ENCODE measurements at regions not wholly inside any gene's neighbourhood (a gene's known extent, or its start where the extent isn't known, plus 50 kb on each side); places are given as distances from the start of the nearest gene placed in this dataset.
"Not testable (repeated sequence)": the region's sequence is repeated elsewhere in the genome, so short reads cannot be mapped to it uniquely, and the experiment has no call there.

DNA sequence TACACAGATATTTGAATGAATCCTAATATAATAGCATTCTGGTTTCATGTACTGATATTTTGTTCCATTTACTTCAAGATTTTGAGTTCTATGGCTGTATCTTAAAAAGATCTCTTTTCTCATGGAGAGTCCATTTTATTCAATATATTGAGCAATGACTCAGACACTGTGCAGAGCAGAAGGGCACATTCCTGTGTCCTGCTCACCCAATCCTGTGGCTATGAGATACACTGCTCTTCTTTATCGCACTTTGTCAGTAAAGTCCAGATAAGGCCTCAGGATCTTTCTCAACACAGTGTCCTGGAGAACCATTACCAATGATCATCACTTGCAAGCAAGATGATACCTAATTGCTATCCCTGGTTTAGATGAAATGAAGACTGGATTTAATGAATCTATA is 155.0 kb downstream of the CYSLTR2 start:
- DNase-seq (ENCODE audit: low read depth): no peak

- DNase-seq (ENCODE audit: low read depth): no peak
Measured at GRCh38 chr13:48810013-48810412, 156.3 kb downstream of the CYSLTR2 start.

DNA sequence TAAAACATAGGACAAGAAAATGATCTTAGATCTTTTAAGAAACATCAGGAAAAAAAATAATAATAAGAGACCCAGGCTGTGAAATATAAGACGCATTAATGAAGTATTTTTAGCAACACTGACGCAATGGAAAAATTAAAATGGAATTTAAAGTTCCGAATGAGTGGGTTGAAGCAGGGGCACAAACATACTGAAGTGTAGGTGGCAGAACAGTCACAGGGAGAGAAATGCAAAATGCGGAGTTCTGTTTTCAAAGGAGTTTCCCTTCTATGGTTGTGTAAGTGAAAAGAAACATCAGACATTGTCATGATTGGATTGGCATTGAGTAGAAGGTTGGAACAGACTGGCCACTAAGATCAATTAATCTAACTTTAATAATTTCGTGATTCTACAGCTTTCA is 159.8 kb downstream of the CYSLTR2 start:
- no peak for DNase-seq (ENCODE audit: low read depth)

GRCh38 chr13:48816700-48817099 is 159.0 kb upstream of the FNDC3A start:
- DNase-seq (ENCODE audit: low read depth): no peak

- DNase-seq (ENCODE audit: low read depth): no peak
Measured at GRCh38 chr13:48817166-48817802, 158.4 kb upstream of the FNDC3A start.

GRCh38 chr13:48818495-48819356 is 157.0 kb upstream of the FNDC3A start:
- peak; percentile 71 for DNase-seq (ENCODE audit: low read depth)

- DNase-seq (ENCODE audit: low read depth): no peak
Measured at GRCh38 chr13:48819376-48819775, 156.3 kb upstream of the FNDC3A start.

GRCh38 chr13:48819899-48820298 is 155.8 kb upstream of the FNDC3A start:
- no peak for DNase-seq (ENCODE audit: low read depth)

GRCh38 chr13:48823526-48823925 is 152.2 kb upstream of the FNDC3A start:
- not testable (repeated sequence) for DNase-seq (ENCODE audit: low read depth)

DNA sequence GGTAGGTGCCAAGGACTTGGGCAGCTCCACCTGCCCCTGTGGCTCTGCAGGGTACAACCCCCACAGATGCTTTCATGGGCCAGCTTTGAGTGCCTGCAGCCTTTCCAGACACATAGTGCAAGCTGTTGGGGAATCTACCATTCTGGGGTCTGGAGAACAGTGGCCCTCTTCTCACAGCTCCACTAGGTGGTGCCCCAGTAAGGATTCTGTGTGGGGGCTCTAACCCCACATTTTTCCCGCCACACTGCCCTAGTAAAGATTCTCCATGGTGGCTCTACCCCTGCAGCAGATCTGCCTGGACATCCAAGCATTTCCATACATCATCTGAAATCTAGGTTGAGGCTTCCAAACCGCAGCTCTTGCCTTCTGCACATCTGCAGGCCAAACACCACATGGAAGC is 149.7 kb upstream of the FNDC3A start:
- no peak for DNase-seq (ENCODE audit: low read depth)

- DNase-seq (ENCODE audit: low read depth): not testable (repeated sequence)
Measured at GRCh38 chr13:48826922-48827454, 148.7 kb upstream of the FNDC3A start.

DNA sequence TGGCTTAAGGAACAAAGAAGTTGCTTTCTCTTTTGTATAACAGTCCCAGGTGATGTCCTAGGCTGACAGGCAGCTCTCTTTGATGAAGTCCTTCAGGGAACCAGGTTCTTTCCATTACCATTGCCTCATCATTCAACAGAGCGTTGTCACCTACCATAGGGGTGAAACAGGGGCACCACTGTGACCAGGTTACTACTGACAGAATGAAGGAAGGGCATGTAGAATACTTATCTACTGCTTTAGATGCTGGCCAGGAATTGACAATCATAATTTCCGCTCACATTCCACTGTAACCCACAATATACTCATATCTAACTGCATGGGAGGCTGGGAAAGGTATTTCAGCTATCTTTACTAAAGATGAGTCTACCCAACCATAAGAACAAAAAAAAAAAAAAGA is 148.0 kb upstream of the FNDC3A start:
- DNase-seq (ENCODE audit: low read depth): no peak

- DNase-seq (ENCODE audit: low read depth): no peak
Measured at GRCh38 chr13:48828962-48829411, 146.7 kb upstream of the FNDC3A start.

DNA sequence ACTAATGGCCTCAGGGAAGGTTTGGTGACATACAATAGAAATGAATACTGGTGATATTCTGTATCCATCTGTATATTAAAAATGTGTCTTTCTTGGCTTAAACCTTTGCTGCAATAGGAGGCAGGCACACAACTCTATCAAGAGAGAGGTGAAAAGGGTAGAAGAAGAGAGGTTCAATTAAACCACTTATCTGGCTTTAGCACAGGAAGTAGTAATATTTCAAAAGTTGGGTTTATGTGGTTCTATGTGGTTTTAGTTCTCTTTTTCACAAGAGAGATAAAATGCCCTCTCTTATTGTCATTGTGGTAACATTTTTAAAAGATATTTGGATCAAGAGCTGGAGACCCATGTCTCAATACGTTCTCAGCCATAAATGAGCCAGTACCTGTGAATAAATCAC is 146.2 kb upstream of the FNDC3A start:
- DNase-seq (ENCODE audit: low read depth): no peak

DNA sequence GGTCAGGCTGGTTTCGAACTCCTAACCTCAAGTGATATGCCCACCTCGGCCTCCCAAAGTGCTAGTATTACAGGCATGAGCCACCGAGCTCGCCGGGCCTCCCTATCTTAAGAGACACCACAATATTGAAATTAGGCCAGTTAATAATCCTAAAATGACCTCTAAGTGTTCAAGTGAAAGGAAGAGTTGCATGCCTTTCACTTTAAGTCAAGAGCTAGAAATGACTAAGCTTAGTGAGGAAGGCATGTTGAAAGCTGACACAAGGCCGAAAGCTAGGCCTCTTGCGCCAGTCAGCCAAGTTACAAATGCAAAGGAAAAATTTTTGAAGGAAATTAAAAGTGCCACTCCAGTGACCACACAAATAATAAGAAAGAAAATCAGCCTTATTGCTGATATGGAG is 144.5 kb upstream of the FNDC3A start:
- no peak for DNase-seq (ENCODE audit: low read depth)

DNA sequence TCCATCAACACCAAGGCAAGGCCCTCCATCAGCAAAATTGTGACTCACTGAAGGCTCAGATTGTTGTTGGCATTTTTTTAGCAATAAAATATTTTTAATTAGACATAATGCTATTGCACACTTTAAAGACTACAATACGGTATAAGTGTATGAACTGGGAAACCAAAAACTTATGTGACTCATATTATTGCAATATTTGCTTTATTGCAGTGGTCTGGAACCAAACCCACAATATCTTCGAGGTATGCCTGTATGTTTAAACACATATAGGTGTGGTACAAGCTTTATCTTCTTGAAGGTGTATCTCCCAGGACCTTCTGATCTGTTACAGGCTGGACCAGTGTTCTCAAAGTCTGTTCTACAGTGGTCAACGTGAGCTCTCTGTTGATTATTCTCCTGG is 142.3 kb upstream of the FNDC3A start:
- no peak for DNase-seq (ENCODE audit: low read depth)

- DNase-seq (ENCODE audit: low read depth): not testable (repeated sequence)
Measured at GRCh38 chr13:48835326-48835725, 140.4 kb upstream of the FNDC3A start.

DNA sequence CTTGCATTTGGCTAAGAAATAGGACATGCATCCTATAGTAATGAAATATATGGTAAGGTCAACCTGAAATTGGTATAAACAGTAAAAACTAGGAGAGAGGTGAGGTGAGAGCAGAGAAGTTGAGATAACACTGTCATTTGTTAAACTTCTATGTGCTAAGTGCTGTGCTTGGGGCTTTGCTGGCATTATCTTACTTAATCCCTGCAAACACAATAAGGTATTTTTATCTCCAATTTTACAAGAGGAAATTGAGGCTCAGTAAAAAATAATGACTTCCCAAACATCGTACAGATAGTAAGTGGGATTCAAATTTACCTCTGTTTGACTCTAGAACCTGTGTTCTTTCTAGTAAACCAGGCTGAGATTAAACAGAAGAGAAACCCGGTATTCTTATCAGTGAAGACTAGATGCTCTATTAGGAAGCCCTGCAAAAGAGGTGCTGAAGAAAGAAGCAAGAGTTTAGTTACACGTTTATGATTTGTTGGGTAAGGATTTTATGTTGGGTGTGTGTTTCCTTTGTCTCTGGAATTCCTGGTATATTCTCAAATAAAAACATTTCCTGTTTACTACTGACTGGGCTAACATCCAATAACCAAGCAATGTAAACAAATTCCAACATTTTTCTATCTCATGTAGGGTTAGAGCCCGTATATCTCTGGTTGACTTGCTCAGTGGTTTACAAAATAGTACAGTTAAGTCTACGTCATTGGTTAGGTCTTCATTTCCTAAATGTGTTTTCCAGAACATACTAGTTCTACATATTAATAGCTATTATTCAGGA is 137.3 kb upstream of the FNDC3A start:
- DNase-seq (ENCODE audit: low read depth): no peak

- no peak for DNase-seq (ENCODE audit: low read depth)
Measured at GRCh38 chr13:48839171-48839570, 136.5 kb upstream of the FNDC3A start.

DNA sequence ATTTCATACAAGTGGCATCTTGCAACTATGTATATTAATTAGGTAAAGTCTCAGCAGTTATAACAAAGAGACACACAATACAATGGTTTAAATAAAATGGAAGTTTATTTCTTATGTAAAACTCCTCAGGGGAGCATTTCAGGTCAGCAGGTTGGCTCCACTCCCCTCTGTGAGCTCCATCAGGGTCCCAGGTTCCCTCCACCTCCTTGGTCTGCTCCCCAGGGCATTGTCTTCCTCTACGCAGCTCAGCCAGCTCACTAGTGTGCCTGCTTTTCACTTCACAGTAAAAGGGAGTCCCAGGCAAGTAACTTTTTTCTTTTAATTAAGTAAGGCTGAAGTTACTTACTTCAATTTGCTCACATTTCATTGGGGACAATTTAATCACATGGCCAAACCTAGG is 135.3 kb upstream of the FNDC3A start:
- no peak for DNase-seq (ENCODE audit: low read depth)

DNA sequence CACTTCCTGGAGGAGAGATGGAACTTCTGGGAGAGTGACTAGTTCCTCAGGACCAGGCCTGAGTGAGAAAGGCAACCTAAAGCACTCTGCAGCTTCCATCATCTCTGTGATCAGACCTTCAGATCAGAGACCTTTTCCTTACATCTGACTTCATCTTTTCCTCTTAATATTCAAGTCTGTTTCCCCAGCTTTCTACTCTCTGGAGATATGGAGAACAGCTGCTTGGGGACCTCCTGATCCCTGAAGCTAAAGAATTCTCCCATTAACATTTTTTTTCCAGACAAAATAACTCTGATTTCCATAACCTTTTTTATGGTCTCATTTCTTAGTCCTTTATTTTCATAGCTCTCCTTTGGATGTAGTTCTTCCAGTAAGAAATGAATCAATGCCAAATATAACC is 133.4 kb upstream of the FNDC3A start:
- no peak for DNase-seq (ENCODE audit: low read depth)

GRCh38 chr13:48843630-48844380 is 131.9 kb upstream of the FNDC3A start:
- DNase-seq (ENCODE audit: low read depth): no peak

All from HS-5 (cell line).